ENCODE measurements at regions not wholly inside any gene's neighbourhood (a gene's known extent, or its start where the extent isn't known, plus 50 kb on each side); places are given as distances from the start of the nearest gene placed in this dataset.

- no peak for TF ChIP-seq CTCF (IDR thresholded peaks at IDR 0.05)
- TF ChIP-seq POLR2A (IDR thresholded peaks at IDR 0.05) = no peak
These were observed 668.2 kb upstream of the HS6ST1 start for GRCh38 chr2:128986867-128987268.

Measured in Peyer's patch (tissue), 4 donors.